ENCODE measurements at regions not wholly inside any gene's neighbourhood (a gene's known extent, or its start where the extent isn't known, plus 50 kb on each side); places are given as distances from the start of the nearest gene placed in this dataset.

DNA sequence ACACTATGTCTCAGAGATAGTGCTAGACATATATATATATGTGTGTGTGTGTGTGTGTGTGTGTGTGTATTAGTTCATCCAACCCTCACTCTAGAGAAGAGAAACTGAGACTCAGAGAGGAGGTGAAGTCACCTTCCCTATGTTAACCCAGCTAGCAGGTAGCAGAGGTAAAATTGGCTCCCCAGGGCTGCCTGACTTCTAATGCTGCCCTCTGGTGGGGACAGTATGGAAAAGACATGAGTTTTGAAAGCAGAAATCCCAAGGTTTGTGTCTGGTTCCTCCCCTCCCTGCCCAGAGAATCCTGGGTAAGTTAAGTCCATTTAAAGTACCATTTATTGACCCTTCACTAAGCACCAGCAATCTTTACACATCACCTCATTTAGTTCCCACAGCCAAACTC is 137.7 kb downstream of the THNSL2 start:
- Histone ChIP-seq H3K23me2 (ENCODE audit: low read depth, low read length) (peaks cover 3% of the 10 kb centered on the region; the same call in 1 of the 2 replicates), H3K9ac (replicated peaks in 1 of 4; ENCODE audit: extremely low read depth in 1 of 4, low read depth in 3 of 4, low read length in 3 of 4) (no peak overlapping the region), H2AFZ (ENCODE audit: low read length) (no peak overlapping the region), H3K18ac (ENCODE audit: extremely low read depth, low read length) (no peak overlapping the region), H2BK20ac (ENCODE audit: low read length) (no peak overlapping the region), H3K9me3 (ENCODE audit: insufficient read depth in 2 of 2, low read depth in 1 of 2, low read length in 1 of 2) (peaks cover 3 to 6% of the 10 kb centered on the region in 2 experiments; a peak in 1 of 4 replicates), H2AK5ac (ENCODE audit: low read depth, low read length) (no peak overlapping the region), H2BK15ac (ENCODE audit: low read length) (no peak overlapping the region), H3K4ac (replicated peaks; ENCODE audit: insufficient read length, low read depth, low read length) (no peak overlapping the region), H4K91ac (replicated peaks; ENCODE audit: insufficient read length, low read length) (no peak overlapping the region), H4K8ac (ENCODE audit: extremely low read depth, insufficient read depth, low read length) (no peak overlapping the region), H4K5ac (ENCODE audit: insufficient read length, low read depth, low read length) (no peak overlapping the region), H3K14ac (ENCODE audit: insufficient read length) (no peak overlapping the region), H3K79me1 (ENCODE audit: low read depth, low read length) (no peaks in the 10 kb centered on the region), H3K27ac (ENCODE audit: low read depth, low read length) (no peak overlapping the region), H3K4me1 (replicated peaks in 1 of 4; ENCODE audit: control insufficient read depth in 3 of 4, insufficient read depth in 4 of 4, low read length in 3 of 4) (no peaks in the 10 kb centered on the region), H3K36me3 (ENCODE audit: control insufficient read depth in 2 of 4, insufficient read depth in 4 of 4, low read length in 3 of 4) (no peaks in the 10 kb centered on the region), H3K27me3 (replicated peaks in 1 of 4; ENCODE audit: control insufficient read depth in 3 of 4, extremely low read depth in 1 of 4, insufficient read depth in 3 of 4, low read length in 3 of 4) (no peaks in the 10 kb centered on the region), H4K20me1 (replicated peaks in 1 of 2; ENCODE audit: control insufficient read depth in 1 of 2, insufficient read depth in 2 of 2, low read length in 2 of 2) (no peaks in the 10 kb centered on the region), H2BK12ac (ENCODE audit: low read depth, low read length) (no peak overlapping the region), H3K4me3 (ENCODE audit: extremely low read depth in 1 of 4, insufficient read depth in 2 of 4, low read depth in 3 of 4, low read length in 4 of 4) (no peak overlapping the region), H3K79me2 (ENCODE audit: control insufficient read depth in 1 of 2, insufficient read depth in 2 of 2, low read length in 2 of 2) (no peaks in the 10 kb centered on the region), H2BK120ac (replicated peaks; ENCODE audit: low read depth, low read length) (no peak overlapping the region), H3K23ac (ENCODE audit: insufficient read length) (no peak overlapping the region), H2BK5ac (ENCODE audit: low read depth, low read length) (no peak overlapping the region), H3K56ac (replicated peaks; ENCODE audit: insufficient read length, low read depth, low read length) (no peak overlapping the region), H3K4me2 (ENCODE audit: insufficient read depth in 1 of 2, low read depth in 2 of 2, low read length in 2 of 2) (no peak overlapping the region)
- TF ChIP-seq, protein P1, sequence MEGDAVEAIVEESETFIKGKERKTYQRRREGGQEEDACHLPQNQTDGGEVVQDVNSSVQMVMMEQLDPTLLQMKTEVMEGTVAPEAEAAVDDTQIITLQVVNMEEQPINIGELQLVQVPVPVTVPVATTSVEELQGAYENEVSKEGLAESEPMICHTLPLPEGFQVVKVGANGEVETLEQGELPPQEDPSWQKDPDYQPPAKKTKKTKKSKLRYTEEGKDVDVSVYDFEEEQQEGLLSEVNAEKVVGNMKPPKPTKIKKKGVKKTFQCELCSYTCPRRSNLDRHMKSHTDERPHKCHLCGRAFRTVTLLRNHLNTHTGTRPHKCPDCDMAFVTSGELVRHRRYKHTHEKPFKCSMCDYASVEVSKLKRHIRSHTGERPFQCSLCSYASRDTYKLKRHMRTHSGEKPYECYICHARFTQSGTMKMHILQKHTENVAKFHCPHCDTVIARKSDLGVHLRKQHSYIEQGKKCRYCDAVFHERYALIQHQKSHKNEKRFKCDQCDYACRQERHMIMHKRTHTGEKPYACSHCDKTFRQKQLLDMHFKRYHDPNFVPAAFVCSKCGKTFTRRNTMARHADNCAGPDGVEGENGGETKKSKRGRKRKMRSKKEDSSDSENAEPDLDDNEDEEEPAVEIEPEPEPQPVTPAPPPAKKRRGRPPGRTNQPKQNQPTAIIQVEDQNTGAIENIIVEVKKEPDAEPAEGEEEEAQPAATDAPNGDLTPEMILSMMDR (IDR thresholded peaks at IDR 0.05; ENCODE audit: control extremely low read depth in 1 of 3, insufficient read depth in 1 of 3, low read depth in 1 of 3, low read length in 3 of 3): peak; percentile 40 to 76 (median 76)
- TF ChIP-seq SP1 (IDR thresholded peaks at IDR 0.05; ENCODE audit: low read depth, low read length) (no peak), CEBPB (IDR thresholded peaks at IDR 0.05; ENCODE audit: low read depth, low read length) (no peak), SAP30 (IDR thresholded peaks at IDR 0.05; ENCODE audit: insufficient read depth, insufficient replicate concordance, low read length) (no peak), RAD21 (IDR thresholded peaks at IDR 0.05 in 1 of 2, conservative IDR thresholded peaks at IDR 0.05 in 1 of 2; ENCODE audit: low read depth in 2 of 2, low read length in 2 of 2) (peak; percentile 67 to 78)
- ChIA-PET POLR2A (ENCODE audit: partially characterized antibody) (no interaction called here), CTCF (ENCODE audit: partially characterized antibody) (interaction anchor here (0.7 to 2.5 kb wide), 18 partner anchors 9 to 362 kb away, joined by 3 to 23 read pairs (median 4); no protein-coding TSS in a partner anchor)
- DNase-seq (ENCODE audit: low read depth in 1 of 2, low spot score in 2 of 2) (peak in 1 of 2 experiments; percentile 13), FAIRE-seq (peak; percentile 87)

Data from H1 (cell line).